ENCODE measurements at regions not wholly inside any gene's neighbourhood (a gene's known extent, or its start where the extent isn't known, plus 50 kb on each side); places are given as distances from the start of the nearest gene placed in this dataset.

DNA sequence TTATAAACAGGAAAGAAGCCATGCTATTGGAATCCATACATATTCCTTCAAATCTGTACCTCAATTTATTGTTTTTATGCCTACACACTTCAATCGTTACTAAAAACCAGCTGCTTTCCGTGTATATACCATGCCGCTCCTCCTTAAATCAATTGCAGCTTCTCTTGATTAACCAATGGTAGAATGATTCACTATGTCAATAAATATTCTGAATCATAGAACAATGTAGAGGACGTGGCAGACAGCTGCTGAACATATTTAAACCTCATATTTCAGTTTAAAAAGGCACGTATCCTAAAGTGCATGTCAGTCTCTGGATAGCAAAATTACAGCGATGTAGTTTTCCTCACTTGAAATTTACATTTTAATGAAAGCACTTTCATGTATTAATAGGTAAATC is 100.4 kb downstream of the MRPL39 start:
- Histone ChIP-seq H3K27ac (ENCODE audit: insufficient read depth, low read depth, low read length) (no peak overlapping the region), H3K79me2 (ENCODE audit: control insufficient read depth, insufficient read depth, low read length) (no peaks in the 10 kb centered on the region), H3K27me3 (ENCODE audit: control insufficient read depth in 2 of 2, insufficient read depth in 2 of 2, low read length in 2 of 2) (no peaks in the 10 kb centered on the region), H3K4me1 (ENCODE audit: control insufficient read depth, extremely low read depth, insufficient read depth, low read length) (no peaks in the 10 kb centered on the region), H3K9me3 (replicated peaks; ENCODE audit: control insufficient read depth, insufficient read depth, low read length) (no peaks in the 10 kb centered on the region), H3K4me3 (replicated peaks in 1 of 3; ENCODE audit: insufficient read depth in 1 of 3, low read depth in 1 of 3, low read length in 3 of 3) (no peak overlapping the region), H2AFZ (ENCODE audit: low read depth, low read length) (no peak overlapping the region), H3K9ac (replicated peaks; ENCODE audit: extremely low read depth, insufficient read depth, low read length) (no peak overlapping the region), H3K4me2 (ENCODE audit: insufficient read depth, low read length) (no peak overlapping the region), H3K36me3 (ENCODE audit: control insufficient read depth in 2 of 2, extremely low read depth in 1 of 2, insufficient read depth in 2 of 2, low read length in 2 of 2) (no peaks in the 10 kb centered on the region), H4K20me1 (replicated peaks; ENCODE audit: control insufficient read depth, extremely low read depth, insufficient read depth, low read length) (no peaks in the 10 kb centered on the region), H3K9me1 (replicated peaks; ENCODE audit: control insufficient read depth, extremely low read depth, insufficient read depth, low read length) (no peaks in the 10 kb centered on the region)
- dilution Hi-C loops (cut with MboI; ENCODE audit: extremely low pct_ligation_motif_present, low sequenced_read_pairs): no loop called here
- ChIA-PET CTCF (no interaction called here), POLR2A (no interaction called here)
- DNase-seq (ENCODE audit: low read depth, low spot score) (no peak), FAIRE-seq (no peak)
- BruUV-seq (replicated peaks): no TSS peak
- intact Hi-C loops (cut with micrococcal nuclease): no loop called here
- no peak for TF ChIP-seq GATA2 (IDR thresholded peaks at IDR 0.05; ENCODE audit: insufficient read depth, insufficient read length, low read depth, low read length)
- no peak for TF ChIP-seq FOS (IDR thresholded peaks at IDR 0.05; ENCODE audit: borderline replicate concordance, insufficient read depth, low read length)
- TF ChIP-seq MAX (IDR thresholded peaks at IDR 0.05; ENCODE audit: insufficient read depth, insufficient read length): no peak
- TF ChIP-seq, protein P1, sequence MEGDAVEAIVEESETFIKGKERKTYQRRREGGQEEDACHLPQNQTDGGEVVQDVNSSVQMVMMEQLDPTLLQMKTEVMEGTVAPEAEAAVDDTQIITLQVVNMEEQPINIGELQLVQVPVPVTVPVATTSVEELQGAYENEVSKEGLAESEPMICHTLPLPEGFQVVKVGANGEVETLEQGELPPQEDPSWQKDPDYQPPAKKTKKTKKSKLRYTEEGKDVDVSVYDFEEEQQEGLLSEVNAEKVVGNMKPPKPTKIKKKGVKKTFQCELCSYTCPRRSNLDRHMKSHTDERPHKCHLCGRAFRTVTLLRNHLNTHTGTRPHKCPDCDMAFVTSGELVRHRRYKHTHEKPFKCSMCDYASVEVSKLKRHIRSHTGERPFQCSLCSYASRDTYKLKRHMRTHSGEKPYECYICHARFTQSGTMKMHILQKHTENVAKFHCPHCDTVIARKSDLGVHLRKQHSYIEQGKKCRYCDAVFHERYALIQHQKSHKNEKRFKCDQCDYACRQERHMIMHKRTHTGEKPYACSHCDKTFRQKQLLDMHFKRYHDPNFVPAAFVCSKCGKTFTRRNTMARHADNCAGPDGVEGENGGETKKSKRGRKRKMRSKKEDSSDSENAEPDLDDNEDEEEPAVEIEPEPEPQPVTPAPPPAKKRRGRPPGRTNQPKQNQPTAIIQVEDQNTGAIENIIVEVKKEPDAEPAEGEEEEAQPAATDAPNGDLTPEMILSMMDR (IDR thresholded peaks at IDR 0.05; ENCODE audit: extremely low read depth in 1 of 2, insufficient read depth in 1 of 2, low read depth in 1 of 2, low read length in 2 of 2): no peak
- TF ChIP-seq MYC (IDR thresholded peaks at IDR 0.05; ENCODE audit: low read depth, low read length): no peak
- TF ChIP-seq POLR2AphosphoS5 (IDR thresholded peaks at IDR 0.05; ENCODE audit: insufficient read depth, low read depth, low read length): no peak
- TF ChIP-seq POLR2A (IDR thresholded peaks at IDR 0.05; ENCODE audit: low read depth, low read length): no peak
- TF ChIP-seq JUN (IDR thresholded peaks at IDR 0.05; ENCODE audit: borderline replicate concordance, insufficient read depth, insufficient read length, low read depth): no peak
- no peak for TF ChIP-seq EZH2 (IDR thresholded peaks at IDR 0.05; ENCODE audit: borderline replicate concordance, low read depth, low read length, severe bottlenecking)

All from endothelial cell of umbilical vein (primary cell).